ENCODE measurements at regions not wholly inside any gene's neighbourhood (a gene's known extent, or its start where the extent isn't known, plus 50 kb on each side); places are given as distances from the start of the nearest gene placed in this dataset.

DNA sequence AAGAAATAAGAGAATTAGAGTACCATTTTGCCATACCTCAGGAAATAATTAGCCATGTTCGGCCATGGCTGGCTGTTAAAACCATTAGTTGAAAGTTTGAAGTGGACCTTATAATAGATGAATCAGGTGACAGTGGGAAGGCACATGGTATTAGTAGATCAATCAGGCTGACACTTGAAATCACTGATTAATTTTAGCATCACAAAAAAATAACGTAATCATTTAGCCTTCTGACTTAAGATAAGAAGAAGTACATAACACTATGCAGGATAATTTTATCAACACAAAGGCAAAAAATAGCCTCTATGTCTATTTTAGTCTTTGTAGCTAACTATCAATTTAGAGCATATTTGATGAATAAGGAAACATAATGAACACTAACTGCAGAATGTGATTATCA lies 615.5 kb downstream of the PCDH17 start:
- no peak for DNase-seq (ENCODE audit: extremely low spot score)
- ChIA-PET CTCF (interaction anchor here (1.4 kb wide), 1 partner anchor 13 kb away, joined by 3 read pairs; no protein-coding TSS in a partner anchor), POLR2A (no interaction called here)
- TF ChIP-seq, protein P1, sequence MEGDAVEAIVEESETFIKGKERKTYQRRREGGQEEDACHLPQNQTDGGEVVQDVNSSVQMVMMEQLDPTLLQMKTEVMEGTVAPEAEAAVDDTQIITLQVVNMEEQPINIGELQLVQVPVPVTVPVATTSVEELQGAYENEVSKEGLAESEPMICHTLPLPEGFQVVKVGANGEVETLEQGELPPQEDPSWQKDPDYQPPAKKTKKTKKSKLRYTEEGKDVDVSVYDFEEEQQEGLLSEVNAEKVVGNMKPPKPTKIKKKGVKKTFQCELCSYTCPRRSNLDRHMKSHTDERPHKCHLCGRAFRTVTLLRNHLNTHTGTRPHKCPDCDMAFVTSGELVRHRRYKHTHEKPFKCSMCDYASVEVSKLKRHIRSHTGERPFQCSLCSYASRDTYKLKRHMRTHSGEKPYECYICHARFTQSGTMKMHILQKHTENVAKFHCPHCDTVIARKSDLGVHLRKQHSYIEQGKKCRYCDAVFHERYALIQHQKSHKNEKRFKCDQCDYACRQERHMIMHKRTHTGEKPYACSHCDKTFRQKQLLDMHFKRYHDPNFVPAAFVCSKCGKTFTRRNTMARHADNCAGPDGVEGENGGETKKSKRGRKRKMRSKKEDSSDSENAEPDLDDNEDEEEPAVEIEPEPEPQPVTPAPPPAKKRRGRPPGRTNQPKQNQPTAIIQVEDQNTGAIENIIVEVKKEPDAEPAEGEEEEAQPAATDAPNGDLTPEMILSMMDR (IDR thresholded peaks at IDR 0.05; ENCODE audit: control extremely low read depth, extremely low read depth, low read depth, missing control alignments) = no peak

DNA sequence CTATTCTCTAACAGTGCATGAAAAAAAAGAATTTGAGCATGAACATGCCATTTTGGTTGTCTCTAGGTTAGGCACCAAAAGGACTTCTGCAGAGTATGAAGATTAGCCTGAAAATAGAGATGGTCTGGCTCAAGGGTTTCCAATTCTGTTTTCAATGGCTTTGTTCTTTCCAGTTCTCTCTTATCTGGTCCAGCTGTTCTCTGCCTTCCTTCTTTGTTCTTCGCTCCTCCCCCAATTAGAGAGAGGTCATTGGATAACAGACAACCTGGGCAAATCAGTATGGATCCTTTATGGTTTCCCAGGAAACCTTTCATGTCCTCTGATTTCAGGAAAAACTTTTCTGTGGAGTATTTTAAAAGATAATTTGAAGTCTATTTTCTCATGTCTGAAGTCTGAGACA lies 623.4 kb downstream of the PCDH17 start:
- no peak for DNase-seq (ENCODE audit: extremely low spot score)
- ChIA-PET POLR2A (no interaction called here), CTCF (no interaction called here)
- TF ChIP-seq, protein P1 (IDR thresholded peaks at IDR 0.05; ENCODE audit: control extremely low read depth, extremely low read depth, low read depth, missing control alignments) = no peak

DNA sequence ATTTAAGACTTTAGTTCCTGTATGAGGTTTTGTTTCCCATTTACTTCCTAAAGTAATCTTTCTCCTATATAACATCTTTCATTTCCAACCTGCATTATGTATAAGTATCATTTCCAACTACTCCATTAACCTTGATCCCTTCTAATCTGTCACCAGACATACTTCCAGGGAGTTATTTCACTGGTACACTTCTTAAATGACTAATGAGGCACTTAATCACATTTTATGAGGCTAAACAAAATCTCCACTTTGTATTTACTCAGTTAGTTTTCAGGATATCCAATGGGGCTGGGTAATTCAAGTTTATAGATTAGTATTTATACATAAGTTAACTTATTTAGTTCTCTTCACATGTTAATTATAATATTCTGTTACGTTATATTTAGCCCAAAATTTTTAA lies 634.7 kb downstream of the PCDH17 start:
- CTCF ChIA-PET = no interaction called here
- TF ChIP-seq, protein P1 (IDR thresholded peaks at IDR 0.05; ENCODE audit: control extremely low read depth, extremely low read depth, low read depth, missing control alignments) = no peak
- POLR2A ChIA-PET = no interaction called here
- no peak for DNase-seq (ENCODE audit: extremely low spot score)

DNA sequence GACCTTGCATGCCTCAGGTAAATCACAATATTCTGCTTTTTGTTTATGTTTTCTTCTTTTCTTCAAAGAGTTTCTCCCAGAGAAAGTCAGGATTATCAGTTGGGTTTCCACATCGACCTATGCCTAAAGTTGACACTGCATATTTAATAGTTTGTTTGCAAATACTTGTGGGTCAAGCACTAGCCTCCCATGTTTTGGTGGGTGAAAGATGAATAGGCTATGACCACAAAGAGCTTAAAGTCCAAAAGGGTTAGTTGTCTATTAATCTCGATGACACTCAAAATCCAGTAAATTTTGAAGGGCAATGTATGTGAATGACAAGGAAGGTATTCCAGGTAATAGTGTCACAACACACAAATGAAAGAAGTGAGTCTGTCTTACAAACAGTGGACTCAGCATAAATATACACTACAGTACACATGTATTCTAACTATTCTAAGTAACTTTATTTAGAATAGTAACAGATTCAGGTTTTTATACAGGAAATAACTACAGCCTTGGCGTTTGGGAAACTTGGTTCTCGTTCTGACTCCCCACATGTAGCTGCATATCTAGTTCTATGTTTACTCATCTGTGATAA lies 667.1 kb downstream of the PCDH17 start:
- POLR2A ChIA-PET = no interaction called here
- CTCF ChIA-PET = interaction anchor here (0.9 to 1.5 kb wide), 3 partner anchors 10 to 70 kb away, joined by 3 read pairs; no protein-coding TSS in a partner anchor
- DNase-seq (ENCODE audit: extremely low spot score) = no peak
- TF ChIP-seq, protein P1 (IDR thresholded peaks at IDR 0.05; ENCODE audit: control extremely low read depth, extremely low read depth, low read depth, missing control alignments) = no peak

DNA sequence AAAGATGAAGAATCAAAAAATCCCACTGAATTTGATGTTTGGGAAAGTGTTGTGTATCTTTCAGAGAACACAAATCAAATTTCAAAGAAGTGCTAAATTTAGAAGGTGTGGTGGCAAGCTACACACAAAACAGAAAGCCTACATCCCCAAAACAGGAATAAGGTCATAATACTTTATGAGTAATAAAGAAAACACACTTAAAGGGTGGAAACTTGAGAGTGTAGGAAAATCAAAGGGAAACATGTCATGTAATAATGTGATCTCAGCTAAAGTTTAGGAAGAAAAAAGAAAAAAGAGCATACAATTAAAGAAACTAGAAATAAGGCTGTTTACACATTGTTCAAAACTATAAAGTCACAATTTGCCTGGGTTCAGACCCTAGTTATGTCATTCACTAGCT lies 668.7 kb downstream of the PCDH17 start:
- DNase-seq (ENCODE audit: extremely low spot score) = no peak
- CTCF ChIA-PET = interaction anchor here (1.4 to 1.5 kb wide), 2 partner anchors 9 to 10 kb away, joined by 3 read pairs; no protein-coding TSS in a partner anchor
- POLR2A ChIA-PET = no interaction called here
- TF ChIP-seq, protein P1 (IDR thresholded peaks at IDR 0.05; ENCODE audit: control extremely low read depth, extremely low read depth, low read depth, missing control alignments) = no peak

DNA sequence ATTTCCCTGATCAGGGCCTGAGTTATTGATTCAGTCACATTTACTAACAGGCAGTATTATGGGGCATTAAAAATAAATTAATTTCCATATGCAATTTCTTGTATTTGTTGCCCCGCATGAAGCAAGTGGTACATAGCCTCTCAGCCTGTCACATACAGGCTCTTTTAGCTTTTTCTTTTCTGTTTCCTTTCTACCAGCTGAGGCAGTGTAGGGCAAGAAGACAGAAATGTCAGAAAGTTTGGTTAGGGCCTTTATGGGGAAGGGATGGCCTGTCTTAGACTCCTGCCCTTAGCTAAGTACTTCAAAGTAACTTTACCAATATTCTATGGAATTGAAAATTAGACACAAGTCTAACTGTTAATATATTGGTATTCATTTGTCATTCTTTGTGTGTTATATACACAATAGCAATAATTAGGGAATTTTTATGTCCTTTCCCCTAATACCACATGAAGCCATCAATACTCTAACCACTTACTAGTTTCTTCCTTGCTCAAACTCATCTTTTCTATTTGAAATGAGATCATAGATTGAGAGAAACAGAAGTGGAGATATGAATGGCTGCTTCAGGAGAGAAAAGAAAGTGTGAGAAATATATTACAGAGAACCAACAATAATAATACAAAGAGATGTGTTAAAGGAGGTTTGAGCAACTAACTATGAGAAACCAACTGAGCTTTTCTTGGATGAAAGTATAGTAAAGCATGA lies 669.6 kb downstream of the PCDH17 start:
- CTCF ChIA-PET = no interaction called here
- TF ChIP-seq, protein P1 (IDR thresholded peaks at IDR 0.05; ENCODE audit: control extremely low read depth, extremely low read depth, low read depth, missing control alignments) = no peak
- no peak for DNase-seq (ENCODE audit: extremely low spot score)
- POLR2A ChIA-PET = no interaction called here
